ENCODE measurements at regions not wholly inside any gene's neighbourhood (a gene's known extent, or its start where the extent isn't known, plus 50 kb on each side); places are given as distances from the start of the nearest gene placed in this dataset.

GRCh38 chr9:115616666-115617239, 498.8 kb upstream of the TNC start:
- no peak overlapping the region for H3K56ac ChIP-seq (ENCODE audit: insufficient read length, low read depth, low read length)
- no peak overlapping the region for H4K5ac ChIP-seq (ENCODE audit: insufficient read length, low read depth, low read length)
- no CpG with 5 or more reads among the region's 2 CpGs for WGBS (ENCODE audit: extremely low coverage, insufficient read length, low lambda C conversion rate)
- no peaks in the 10 kb centered on the region for H3K9me3 ChIP-seq (ENCODE audit: control insufficient read depth, low read depth, low read length)
- no peak overlapping the region for H2BK5ac ChIP-seq (ENCODE audit: insufficient read length, low read length)
- no peak overlapping the region for H3K4me3 Mint-ChIP-seq
- H2BK120ac ChIP-seq (ENCODE audit: low read depth, low read length, poor library complexity, severe bottlenecking): no peak overlapping the region
- no peaks in the 10 kb centered on the region for H4K20me1 ChIP-seq (ENCODE audit: control insufficient read depth, insufficient read depth, insufficient read length)
- H2AFZ ChIP-seq (ENCODE audit: low read length): no peak overlapping the region
- H3K23me2 ChIP-seq (ENCODE audit: insufficient read length, low read depth, low read length, poor library complexity, severe bottlenecking): no peaks in the 10 kb centered on the region
- no peak overlapping the region for H2BK20ac ChIP-seq (ENCODE audit: low read depth, low read length, poor library complexity, severe bottlenecking)
- H4K8ac ChIP-seq (replicated peaks; ENCODE audit: insufficient read length, low read depth, low read length): no peak overlapping the region
- H3K4me1 ChIP-seq (ENCODE audit: insufficient read depth, low read length): no peaks in the 10 kb centered on the region
- H3K36me3 Mint-ChIP-seq (ENCODE audit: insufficient read depth in 1 of 3, low read depth in 3 of 3): peaks cover 0 to 5% (median 1%) of the 10 kb centered on the region in 3 experiments; a peak in 3 of 7 replicates
- H3K79me1 ChIP-seq (ENCODE audit: insufficient read depth, low read depth, low read length, poor library complexity, severe bottlenecking): no peaks in the 10 kb centered on the region
- H3K27ac Mint-ChIP-seq: peak overlapping the region in 1 of 3 experiments; percentile 51; a peak in 1 of 7 replicates
- H3K27me3 Mint-ChIP-seq (ENCODE audit: low read depth): peaks cover 5% of the 10 kb centered on the region
- no peak overlapping the region for H3K9ac ChIP-seq (ENCODE audit: extremely low read depth, insufficient read length, low read length)
- no peak overlapping the region for H3K4me2 ChIP-seq (ENCODE audit: insufficient read depth, insufficient read length, low read length)
- no peak for DNase-seq
- no peaks in the 10 kb centered on the region for H3K27me3 ChIP-seq (ENCODE audit: insufficient read depth, low read length)
- no peak overlapping the region for H3K27ac ChIP-seq (ENCODE audit: insufficient read length, low read depth, low read length)
- no peaks in the 10 kb centered on the region for H3K79me2 ChIP-seq (ENCODE audit: insufficient read depth, low read length)
- H3K14ac ChIP-seq (ENCODE audit: insufficient read depth, low read length): no peak overlapping the region
- no peak for TF ChIP-seq CTCF (conservative IDR thresholded peaks at IDR 0.05)
- H2AK5ac ChIP-seq (ENCODE audit: insufficient read length, low read length): no peak overlapping the region
- no peak overlapping the region for H2BK15ac ChIP-seq (ENCODE audit: low read depth, low read length)
- no peak overlapping the region for H3K23ac ChIP-seq (ENCODE audit: insufficient read length, low read depth, low read length)
- H3T11ph ChIP-seq (ENCODE audit: low read length): no peak overlapping the region
- H3K9me3 Mint-ChIP-seq: peaks cover 7 to 11% of the 10 kb centered on the region in 2 experiments; a peak in 4 of 5 replicates
- H3K4me1 Mint-ChIP-seq: no peaks in the 10 kb centered on the region
- no peak overlapping the region for H3K18ac ChIP-seq (ENCODE audit: insufficient read length, low read depth, low read length)
- H2BK12ac ChIP-seq (ENCODE audit: insufficient read length, low read depth, low read length): no peak overlapping the region
- H4K91ac ChIP-seq (ENCODE audit: insufficient read length, low read depth, low read length): no peak overlapping the region
- H3K4ac ChIP-seq (ENCODE audit: low read depth, low read length): no peak overlapping the region
